Activated naive CD8-positive, alpha-beta T cell treated with anti-CD3 and anti-CD28 coated beads, Interleukin-2, amount 50 U/mL, for 24 hours (primary cell): ENCODE measurements at regions not wholly inside any gene's neighbourhood (a gene's known extent, or its start where the extent isn't known, plus 50 kb on each side); places are given as distances from the start of the nearest gene placed in this dataset.

Experiments used
- ATAC-seq: fragments of 150-1000 bp; cut with Tn5 transposase; one replicate; pipeline ENCODE4 v1.10.0; 2021
- DNase-seq: peaks from one replicate; pipeline ENCODE4 v3.0.0; 2021
- H3K27ac Mint-ChIP-seq: one replicate; pipeline ENCODE4 v1.8.0; 2021; ENCODE audit warnings: mild to moderate bottlenecking, mixed read lengths
- H3K27me3 Mint-ChIP-seq: one replicate; pipeline ENCODE4 v1.8.0; 2021; ENCODE audit warnings: mixed read lengths
- H3K36me3 Mint-ChIP-seq: one replicate; pipeline ENCODE4 v1.8.0; 2021; ENCODE audit warnings: low read depth, mixed read lengths
- H3K4me1 Mint-ChIP-seq: one replicate; pipeline ENCODE4 v1.8.0; 2021; ENCODE audit warnings: mixed read lengths
- H3K4me3 Mint-ChIP-seq: one replicate; pipeline ENCODE4 v1.8.0; 2021; ENCODE audit warnings: mild to moderate bottlenecking, moderate library complexity, mixed read lengths
- H3K9me3 Mint-ChIP-seq: one replicate; pipeline ENCODE4 v1.8.0; 2021; ENCODE audit warnings: mixed read lengths

- H3K4me3 Mint-ChIP-seq, result no peak overlapping the region
- no peaks in the 10 kb centered on the region for H3K36me3 Mint-ChIP-seq
- H3K27me3 Mint-ChIP-seq, result no peaks in the 10 kb centered on the region
- ATAC-seq (no peak), DNase-seq (no peak)
- no peaks in the 10 kb centered on the region for H3K4me1 Mint-ChIP-seq
- H3K27ac Mint-ChIP-seq, result no peak overlapping the region
- no peaks in the 10 kb centered on the region for H3K9me3 Mint-ChIP-seq
Measured at GRCh38 chr14:81818271-81818670, 284.6 kb upstream of the SEL1L start.

- no peaks in the 10 kb centered on the region for H3K27me3 Mint-ChIP-seq
- H3K27ac Mint-ChIP-seq, result no peak overlapping the region
- DNase-seq (no peak), ATAC-seq (no peak)
- no peaks in the 10 kb centered on the region for H3K36me3 Mint-ChIP-seq
- no peaks in the 10 kb centered on the region for H3K9me3 Mint-ChIP-seq
- H3K4me1 Mint-ChIP-seq, result no peaks in the 10 kb centered on the region
- no peak overlapping the region for H3K4me3 Mint-ChIP-seq
Measured at GRCh38 chr14:81819344-81819743, 285.7 kb upstream of the SEL1L start.

GRCh38 chr14:81819910-81820309 is 286.3 kb upstream of the SEL1L start:
- Mint-ChIP-seq H3K36me3 (no peaks in the 10 kb centered on the region), H3K4me3 (no peak overlapping the region), H3K27ac (no peak overlapping the region), H3K9me3 (no peaks in the 10 kb centered on the region), H3K4me1 (no peaks in the 10 kb centered on the region), H3K27me3 (no peaks in the 10 kb centered on the region)
- ATAC-seq, result no peak
- no peak for DNase-seq

- ATAC-seq, result no peak
- Mint-ChIP-seq H3K36me3 (no peaks in the 10 kb centered on the region), H3K4me1 (no peaks in the 10 kb centered on the region), H3K27ac (no peak overlapping the region), H3K4me3 (no peak overlapping the region), H3K27me3 (no peaks in the 10 kb centered on the region), H3K9me3 (no peaks in the 10 kb centered on the region)
- no peak for DNase-seq
Measured at GRCh38 chr14:81826081-81826480, 292.4 kb upstream of the SEL1L start.

GRCh38 chr14:81829447-81829846 is 295.8 kb upstream of the SEL1L start:
- H3K4me3 Mint-ChIP-seq, result no peak overlapping the region
- no peaks in the 10 kb centered on the region for H3K4me1 Mint-ChIP-seq
- H3K27ac Mint-ChIP-seq, result no peak overlapping the region
- no peaks in the 10 kb centered on the region for H3K27me3 Mint-ChIP-seq
- no peak for ATAC-seq
- no peak for DNase-seq
- peaks cover 8% of the 10 kb centered on the region for H3K9me3 Mint-ChIP-seq
- H3K36me3 Mint-ChIP-seq, result no peaks in the 10 kb centered on the region

- DNase-seq, result no peak
- H3K4me3 Mint-ChIP-seq, result no peak overlapping the region
- H3K27me3 Mint-ChIP-seq, result no peaks in the 10 kb centered on the region
- no peak overlapping the region for H3K27ac Mint-ChIP-seq
- peaks cover 15% of the 10 kb centered on the region for H3K9me3 Mint-ChIP-seq
- ATAC-seq, result no peak
- H3K4me1 Mint-ChIP-seq, result no peaks in the 10 kb centered on the region
- H3K36me3 Mint-ChIP-seq, result peaks cover 1% of the 10 kb centered on the region
Measured at GRCh38 chr14:81831128-81831820, 297.6 kb upstream of the SEL1L start.

- DNase-seq (no peak), ATAC-seq (no peak)
- H3K27me3 Mint-ChIP-seq, result no peaks in the 10 kb centered on the region
- H3K9me3 Mint-ChIP-seq, result peaks cover 22% of the 10 kb centered on the region
- no peak overlapping the region for H3K27ac Mint-ChIP-seq
- no peaks in the 10 kb centered on the region for H3K4me1 Mint-ChIP-seq
- no peak overlapping the region for H3K4me3 Mint-ChIP-seq
- peaks cover 1% of the 10 kb centered on the region for H3K36me3 Mint-ChIP-seq
Measured at GRCh38 chr14:81834308-81834707, 300.7 kb upstream of the SEL1L start.

GRCh38 chr14:81837304-81837703 is 303.7 kb upstream of the SEL1L start:
- Mint-ChIP-seq H3K4me3 (no peak overlapping the region), H3K27ac (no peak overlapping the region), H3K9me3 (peaks cover 22% of the 10 kb centered on the region), H3K4me1 (no peaks in the 10 kb centered on the region), H3K36me3 (peaks cover 1% of the 10 kb centered on the region), H3K27me3 (no peaks in the 10 kb centered on the region)
- DNase-seq, result no peak
- no peak for ATAC-seq

- no peak for ATAC-seq
- no peak overlapping the region for H3K27ac Mint-ChIP-seq
- no peaks in the 10 kb centered on the region for H3K4me1 Mint-ChIP-seq
- peaks cover 23% of the 10 kb centered on the region for H3K9me3 Mint-ChIP-seq
- peaks cover 1% of the 10 kb centered on the region for H3K36me3 Mint-ChIP-seq
- DNase-seq, result no peak
- H3K4me3 Mint-ChIP-seq, result no peak overlapping the region
- no peaks in the 10 kb centered on the region for H3K27me3 Mint-ChIP-seq
Measured at GRCh38 chr14:81839056-81839455, 305.4 kb upstream of the SEL1L start.

- Mint-ChIP-seq H3K9me3 (peaks cover 18% of the 10 kb centered on the region), H3K4me3 (no peak overlapping the region), H3K27me3 (no peaks in the 10 kb centered on the region), H3K36me3 (no peaks in the 10 kb centered on the region), H3K27ac (no peak overlapping the region), H3K4me1 (no peaks in the 10 kb centered on the region)
- DNase-seq (no peak), ATAC-seq (no peak)
Measured at GRCh38 chr14:81841346-81841745, 307.7 kb upstream of the SEL1L start.

- Mint-ChIP-seq H3K4me3 (no peak overlapping the region), H3K36me3 (peaks cover 1% of the 10 kb centered on the region), H3K27me3 (no peaks in the 10 kb centered on the region), H3K27ac (no peak overlapping the region), H3K4me1 (no peaks in the 10 kb centered on the region), H3K9me3 (peaks cover 26% of the 10 kb centered on the region)
- DNase-seq (no peak), ATAC-seq (no peak)
Measured at GRCh38 chr14:81849714-81850113, 316.1 kb upstream of the SEL1L start.

- H3K27me3 Mint-ChIP-seq, result no peaks in the 10 kb centered on the region
- no peak for ATAC-seq
- peaks cover 5% of the 10 kb centered on the region for H3K36me3 Mint-ChIP-seq
- no peak overlapping the region for H3K27ac Mint-ChIP-seq
- H3K4me1 Mint-ChIP-seq, result no peaks in the 10 kb centered on the region
- no peak overlapping the region for H3K4me3 Mint-ChIP-seq
- H3K9me3 Mint-ChIP-seq, result peaks cover 23% of the 10 kb centered on the region
- DNase-seq, result no peak
Measured at GRCh38 chr14:81855007-81855406, 321.4 kb upstream of the SEL1L start.

- Mint-ChIP-seq H3K4me1 (no peaks in the 10 kb centered on the region), H3K36me3 (peaks cover 4% of the 10 kb centered on the region), H3K4me3 (no peak overlapping the region), H3K27ac (no peak overlapping the region), H3K27me3 (no peaks in the 10 kb centered on the region), H3K9me3 (peaks cover 18% of the 10 kb centered on the region)
- no peak for ATAC-seq
- no peak for DNase-seq
Measured at GRCh38 chr14:81859046-81859445, 325.4 kb upstream of the SEL1L start.

GRCh38 chr14:81868172-81868571 is 334.5 kb upstream of the SEL1L start:
- H3K36me3 Mint-ChIP-seq, result no peaks in the 10 kb centered on the region
- no peak overlapping the region for H3K4me3 Mint-ChIP-seq
- H3K4me1 Mint-ChIP-seq, result no peaks in the 10 kb centered on the region
- H3K27me3 Mint-ChIP-seq, result no peaks in the 10 kb centered on the region
- no peak for DNase-seq
- H3K27ac Mint-ChIP-seq, result no peak overlapping the region
- H3K9me3 Mint-ChIP-seq, result peaks cover 8% of the 10 kb centered on the region
- no peak for ATAC-seq

- Mint-ChIP-seq H3K9me3 (peaks cover 12% of the 10 kb centered on the region), H3K4me3 (no peak overlapping the region), H3K27ac (no peak overlapping the region), H3K27me3 (no peaks in the 10 kb centered on the region), H3K4me1 (no peaks in the 10 kb centered on the region), H3K36me3 (no peaks in the 10 kb centered on the region)
- ATAC-seq (no peak), DNase-seq (no peak)
Measured at GRCh38 chr14:81871706-81872105, 338.1 kb upstream of the SEL1L start.

GRCh38 chr14:81884382-81884781 is 350.7 kb upstream of the SEL1L start:
- H3K9me3 Mint-ChIP-seq, result peaks cover 4% of the 10 kb centered on the region
- ATAC-seq, result no peak

More at GRCh38 chr14:81884382-81884781, 350.7 kb upstream of the SEL1L start:
- no peak overlapping the region for H3K4me3 Mint-ChIP-seq
- no peaks in the 10 kb centered on the region for H3K27me3 Mint-ChIP-seq
- no peak overlapping the region for H3K27ac Mint-ChIP-seq
- no peak for DNase-seq
- no peaks in the 10 kb centered on the region for H3K4me1 Mint-ChIP-seq
- no peaks in the 10 kb centered on the region for H3K36me3 Mint-ChIP-seq
